Activated CD4-positive, alpha-beta T cell treated with anti-CD3 and anti-CD28 coated beads, Interleukin-2, amount 50 U/mL, for 48 hours (primary cell): ENCODE measurements at regions not wholly inside any gene's neighbourhood (a gene's known extent, or its start where the extent isn't known, plus 50 kb on each side); places are given as distances from the start of the nearest gene placed in this dataset.
"Not testable (repeated sequence)": the region's sequence is repeated elsewhere in the genome, so short reads cannot be mapped to it uniquely, and the experiment has no call there.

Experiments
- DNase-seq, 2 experiments: peaks; one replicate each; pipeline ENCODE4 v3.0.0-alpha.2; 2020

DNA sequence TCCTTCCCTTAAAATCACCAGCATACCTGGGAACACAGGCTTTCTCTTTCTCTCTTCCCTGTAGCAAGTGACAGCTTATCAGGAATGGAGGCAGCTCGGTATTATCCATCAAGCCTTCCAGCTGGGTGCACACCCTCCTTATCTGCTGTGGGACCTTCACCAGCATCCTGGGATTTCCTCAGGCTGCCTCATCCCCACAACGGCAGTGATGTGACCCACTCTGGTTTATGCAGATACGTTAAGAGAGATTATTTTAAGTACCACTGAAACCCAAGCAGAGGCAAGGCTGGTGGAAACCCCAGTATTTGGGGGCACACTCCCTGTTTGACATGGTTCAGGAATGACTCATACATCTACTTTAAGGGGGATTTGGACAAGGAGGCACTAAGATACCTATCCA is 192.1 kb downstream of the TM9SF2 start:
- no peak for DNase-seq

- no peak for DNase-seq
Observed at GRCh38 chr13:99692854-99693253, 191.6 kb downstream of the TM9SF2 start.

DNA sequence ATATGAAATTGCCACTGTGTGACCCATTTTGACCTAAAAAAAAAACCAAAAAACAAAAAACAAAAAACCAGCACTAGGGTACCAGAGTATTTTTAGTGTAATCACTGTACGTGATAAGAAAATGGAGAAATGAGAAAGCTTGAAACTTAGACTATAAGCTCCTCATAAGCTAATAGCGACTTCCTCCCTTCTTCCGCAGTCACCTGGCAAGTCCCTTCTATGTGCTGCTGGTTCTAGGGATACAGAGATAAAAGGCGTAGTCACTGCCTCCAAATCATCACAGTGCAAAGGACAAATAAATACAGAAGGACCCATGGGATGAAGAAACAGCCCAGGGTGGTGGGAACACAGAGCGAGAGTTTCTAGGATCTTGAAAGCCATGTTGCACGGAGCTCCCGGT is 190.3 kb downstream of the TM9SF2 start:
- no peak for DNase-seq

DNA sequence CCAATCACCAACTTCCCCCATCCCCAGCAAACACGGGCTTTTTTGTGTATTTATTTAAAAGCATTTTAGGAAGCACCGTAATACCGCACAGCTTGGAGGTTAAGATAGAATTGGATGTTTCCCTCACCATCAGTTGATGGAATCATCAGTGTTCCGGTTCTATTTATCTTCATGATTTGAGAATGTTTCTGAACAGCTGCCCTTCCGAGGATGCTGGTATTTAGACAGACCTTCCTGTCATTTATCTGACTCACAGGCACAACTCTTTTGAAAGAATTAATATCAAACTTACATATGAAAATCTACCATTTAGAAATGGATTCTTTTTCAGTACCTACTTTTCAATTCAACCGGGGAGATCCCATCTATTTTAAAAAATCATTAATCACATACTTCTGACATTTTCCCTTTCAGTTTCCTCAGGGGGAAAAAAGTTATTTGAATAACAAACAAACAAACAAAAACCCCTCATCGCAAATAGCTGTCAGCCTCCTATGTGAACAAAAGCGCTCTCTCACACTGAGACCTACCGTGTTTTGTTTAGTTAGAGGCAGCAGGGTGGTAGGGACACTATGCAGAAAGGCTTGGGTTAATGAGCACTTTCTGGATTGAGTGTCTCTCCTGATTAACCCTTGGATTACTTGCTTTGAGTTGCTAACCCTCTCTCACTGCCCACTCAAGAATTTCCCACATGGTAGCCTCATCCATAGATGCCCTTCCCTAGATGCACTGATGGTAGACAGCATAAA is 189.3 kb downstream of the TM9SF2 start:
- DNase-seq = no peak

DNA sequence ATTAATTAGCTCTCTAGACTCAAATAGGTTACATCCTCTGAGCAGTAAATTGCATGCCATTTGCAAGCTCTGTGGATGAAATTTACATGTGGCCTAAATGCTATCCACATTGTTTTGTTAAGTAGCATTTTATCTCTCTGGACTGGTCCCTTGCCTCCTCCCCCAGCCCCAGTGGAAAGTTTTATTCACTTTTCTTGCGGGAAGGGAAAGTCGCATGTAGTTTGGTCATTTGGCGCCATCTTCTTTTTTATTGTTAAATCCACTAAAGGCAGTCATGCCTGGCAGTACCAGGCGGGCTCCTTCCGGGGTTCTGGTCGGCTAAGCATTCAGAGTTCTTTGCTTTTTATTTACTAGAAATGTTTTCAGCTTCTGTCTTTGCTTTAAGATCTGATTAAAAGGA is 188.7 kb downstream of the TM9SF2 start:
- no peak for DNase-seq

DNA sequence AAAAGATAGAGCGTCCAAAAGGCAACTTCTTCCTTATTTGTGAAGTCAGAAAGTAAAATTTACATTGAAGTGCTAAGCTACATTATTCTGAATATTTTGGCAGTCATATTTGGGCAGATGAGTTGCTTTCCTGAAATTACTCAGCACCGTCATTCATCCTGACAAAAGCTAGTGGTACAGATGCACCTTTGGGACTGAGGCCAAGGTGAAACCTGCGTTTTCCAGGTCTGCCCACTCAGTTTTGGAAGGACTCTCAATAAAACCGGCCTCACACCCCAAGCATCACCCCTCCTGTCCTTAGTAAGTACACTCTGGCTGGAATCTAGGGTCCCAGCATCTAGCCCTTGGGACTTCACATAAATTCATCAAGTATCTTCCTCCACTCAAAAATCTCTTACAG is 187.5 kb downstream of the TM9SF2 start:
- no peak for DNase-seq

DNA sequence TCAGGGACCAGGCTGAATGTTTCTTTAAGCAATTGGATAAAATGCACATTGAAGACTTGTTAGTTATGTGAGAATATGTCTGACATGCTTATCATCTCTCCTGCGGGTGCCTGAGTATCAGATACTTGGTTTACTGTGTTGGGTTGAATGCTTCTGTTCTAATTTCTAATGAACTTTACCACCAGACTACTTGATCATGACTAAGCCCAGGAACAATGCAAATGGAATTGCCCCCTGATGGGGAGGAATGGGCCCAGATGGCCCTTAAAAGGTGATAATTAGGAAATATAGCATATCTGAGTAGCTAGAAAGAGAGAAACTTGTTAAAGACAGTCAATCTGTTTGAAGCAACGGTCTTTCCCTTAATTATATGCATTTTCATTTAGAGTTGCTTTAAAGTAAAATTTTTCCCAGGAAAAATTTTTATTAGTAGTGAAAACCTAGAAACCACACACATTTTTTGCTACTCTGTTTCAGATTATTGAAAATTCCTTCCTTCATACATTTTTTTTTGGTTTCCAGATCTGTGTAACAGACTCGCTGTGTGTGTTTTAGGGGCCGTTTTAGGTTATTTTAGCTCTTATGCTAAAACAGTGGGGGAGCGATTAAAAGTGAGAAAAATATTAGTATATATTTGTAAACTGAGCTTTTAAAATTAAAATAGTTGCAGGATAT is 186.6 kb downstream of the TM9SF2 start:
- no peak for DNase-seq

- no peak for DNase-seq
Observed at GRCh38 chr13:99686944-99687411, 185.7 kb downstream of the TM9SF2 start.

GRCh38 chr13:99686157-99686572 is 184.9 kb downstream of the TM9SF2 start:
- no peak for DNase-seq

- no peak for DNase-seq
Observed at GRCh38 chr13:99681695-99682094, 180.4 kb downstream of the TM9SF2 start.

DNA sequence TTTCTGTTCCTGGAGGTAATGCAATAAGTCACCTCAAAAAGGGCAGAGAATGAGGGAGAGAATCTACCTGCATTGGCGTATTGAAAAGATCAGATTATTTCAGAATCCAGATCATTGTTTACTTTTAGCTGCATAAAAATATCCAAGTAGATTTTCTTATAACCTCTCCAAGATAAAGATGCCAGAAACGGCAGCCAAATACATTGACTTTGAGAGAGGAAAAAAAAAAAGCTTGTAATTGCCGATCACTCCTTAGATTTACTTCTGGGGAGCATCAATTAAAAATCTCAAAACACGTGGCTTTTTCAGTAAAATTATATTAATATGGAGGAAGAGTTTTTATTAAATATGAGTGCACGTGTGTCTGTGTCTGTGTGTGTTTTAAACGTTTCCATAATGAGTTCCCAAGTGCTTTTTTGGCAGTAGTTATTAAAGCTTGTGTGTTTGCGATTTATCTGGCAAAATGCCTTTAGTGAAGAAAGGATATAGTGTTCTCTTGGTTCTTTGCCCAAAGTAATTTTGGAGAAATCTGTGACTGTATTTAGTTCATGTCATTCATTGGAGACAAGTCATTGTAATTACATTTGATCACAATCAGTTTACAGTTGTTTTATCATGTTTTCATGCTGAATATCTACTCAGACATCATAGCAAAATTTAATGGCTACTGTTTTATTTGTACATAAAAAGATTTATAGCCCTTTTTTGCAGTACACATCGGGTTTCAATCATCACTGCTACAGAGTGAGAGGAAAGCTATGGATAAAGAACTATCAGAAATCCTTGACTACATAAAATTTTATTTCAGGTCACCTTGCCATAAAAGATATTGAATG is 176.1 kb downstream of the TM9SF2 start:
- no peak for DNase-seq

DNA sequence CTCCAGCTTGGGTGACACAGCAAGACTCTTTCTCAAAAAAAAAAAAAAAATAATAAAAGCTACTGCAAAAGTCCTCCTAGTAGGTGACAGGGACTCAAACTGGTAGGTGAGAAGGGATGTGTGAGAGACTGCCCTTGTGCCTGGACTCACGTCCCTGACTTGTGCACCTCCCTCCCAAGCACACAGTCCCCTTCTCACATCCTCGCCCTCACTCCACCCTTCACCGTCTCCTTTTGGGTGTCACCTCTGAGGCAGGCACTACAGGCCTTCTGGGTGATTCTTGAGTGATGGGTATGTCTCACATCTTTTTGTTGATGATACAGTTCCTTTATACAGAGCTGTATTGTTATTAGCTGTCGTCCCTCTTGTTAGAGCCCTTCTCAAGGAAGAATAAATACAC is 170.5 kb downstream of the TM9SF2 start:
- no peak for DNase-seq

DNA sequence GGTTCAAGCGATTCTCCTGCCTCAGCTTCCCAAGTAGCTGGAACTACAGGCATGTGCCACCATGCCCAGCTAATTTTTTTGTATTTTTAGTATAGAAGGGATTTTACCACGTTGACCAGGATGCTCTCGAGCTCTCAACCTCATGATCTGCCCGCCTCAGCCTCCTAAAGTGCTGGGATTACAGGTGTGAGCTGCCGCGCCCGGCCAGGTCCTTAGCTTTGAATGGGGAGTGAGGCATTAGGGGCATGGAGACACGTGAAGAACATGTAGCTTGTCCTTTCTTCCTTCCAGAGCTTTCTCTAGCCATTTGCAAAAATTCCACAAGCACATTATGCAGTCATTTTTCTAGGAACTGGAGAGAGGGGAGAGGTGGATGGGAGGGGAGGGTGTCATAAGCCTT is 167.8 kb downstream of the TM9SF2 start:
- DNase-seq = not testable (repeated sequence)

GRCh38 chr13:99666146-99666805 is 165.0 kb downstream of the TM9SF2 start:
- DNase-seq = no peak

- no peak for DNase-seq
Observed at GRCh38 chr13:99665711-99666110, 164.4 kb downstream of the TM9SF2 start.

DNA sequence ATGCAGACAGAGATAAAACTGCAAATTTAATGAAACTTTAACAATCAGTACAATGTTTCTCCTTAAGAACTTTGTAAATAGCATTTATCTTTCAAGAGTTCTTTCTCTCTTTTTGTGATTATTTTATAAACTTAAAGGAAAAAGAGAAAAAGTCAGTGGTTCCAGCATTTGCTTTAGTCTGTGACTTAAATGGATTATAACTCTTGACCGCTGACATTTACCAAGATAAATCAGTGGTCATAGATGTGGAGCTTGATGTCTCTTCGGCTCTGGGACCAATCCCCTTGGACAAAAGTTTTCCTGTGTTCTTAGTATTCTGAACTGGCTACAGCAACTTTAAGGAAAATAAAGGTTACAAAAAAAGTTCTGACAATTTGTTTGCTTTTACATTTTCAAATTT is 162.6 kb downstream of the TM9SF2 start:
- DNase-seq = no peak

- DNase-seq = no peak
Observed at GRCh38 chr13:99663185-99663825, 162.0 kb downstream of the TM9SF2 start.

DNA sequence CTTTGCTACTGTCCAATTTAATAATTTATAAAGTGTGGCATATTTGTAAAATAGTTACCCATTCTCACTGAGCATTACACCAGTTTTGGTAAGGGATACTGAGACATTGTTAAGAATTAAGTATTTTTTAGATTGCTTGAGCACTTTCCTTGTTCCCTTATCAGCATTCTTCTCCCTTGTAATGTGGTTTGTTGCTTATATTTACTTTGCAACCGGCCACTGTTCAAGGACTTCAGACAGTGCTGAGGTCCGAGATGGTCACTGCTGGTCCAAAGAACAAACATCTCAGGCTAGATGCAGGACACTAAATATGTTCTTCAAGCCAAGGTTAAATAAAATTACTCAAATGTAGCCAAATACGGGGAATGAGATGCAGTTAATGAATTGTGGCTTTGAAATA is 161.4 kb downstream of the TM9SF2 start:
- DNase-seq = no peak

DNA sequence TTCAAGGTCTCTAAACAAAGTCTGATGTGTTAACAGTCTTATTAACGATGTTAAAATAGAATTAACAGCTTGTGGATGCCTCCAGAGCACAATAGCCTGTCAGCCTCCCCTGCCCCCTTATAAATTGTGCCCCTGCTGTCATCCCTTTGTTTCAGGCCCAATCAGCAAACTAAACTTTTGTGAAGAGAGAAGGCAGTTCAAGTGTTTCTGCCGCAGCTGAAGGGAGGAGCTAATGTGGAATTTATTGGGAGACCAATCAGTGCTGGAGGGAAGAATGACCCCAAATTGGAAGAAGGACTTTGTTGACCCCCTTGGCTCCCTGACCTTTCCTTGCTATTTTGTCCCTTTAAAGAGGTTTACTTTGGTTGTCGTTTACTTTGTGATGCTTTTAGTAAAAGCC is 160.5 kb downstream of the TM9SF2 start:
- DNase-seq = no peak

DNA sequence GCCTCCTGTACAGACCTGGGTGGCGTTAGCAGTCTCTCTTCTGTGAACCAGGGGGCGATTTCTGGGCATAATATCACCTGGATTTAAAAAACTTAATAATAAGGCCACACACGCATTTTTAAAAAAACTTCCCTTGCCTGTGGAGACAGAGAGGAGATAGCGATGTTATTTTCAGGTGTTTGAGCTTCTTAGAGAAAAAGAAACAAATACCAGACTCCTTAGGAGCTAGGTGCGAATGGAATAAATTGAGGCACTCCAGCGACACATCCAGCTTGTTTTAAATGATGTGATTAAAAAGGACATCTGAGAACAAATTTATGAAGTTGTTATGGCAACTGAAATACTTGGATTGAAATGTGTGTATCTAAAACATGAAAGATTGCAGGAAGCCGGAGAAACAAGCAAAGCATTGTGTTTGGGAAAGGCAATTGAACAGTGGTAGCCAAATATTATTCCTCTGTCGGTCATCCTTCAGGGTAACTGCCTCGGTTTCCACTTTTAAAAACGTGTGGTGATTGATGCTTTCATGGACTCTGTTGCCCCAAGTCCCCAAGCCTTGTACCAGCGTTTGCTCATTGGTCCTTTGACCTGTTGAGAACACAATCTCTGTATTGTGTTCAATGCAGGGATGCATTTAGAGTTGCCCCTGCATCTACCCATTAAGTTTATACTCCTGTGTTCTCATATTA is 158.7 kb downstream of the TM9SF2 start:
- DNase-seq = no peak

GRCh38 chr13:99659226-99659625 is 158.0 kb downstream of the TM9SF2 start:
- no peak for DNase-seq
